CD4-positive, CD25-positive, alpha-beta regulatory T cell (primary cell): ENCODE measurements at regions not wholly inside any gene's neighbourhood (a gene's known extent, or its start where the extent isn't known, plus 50 kb on each side); places are given as distances from the start of the nearest gene placed in this dataset.

Experiments
- ATAC-seq, 2 donors: fragments of 150-1000 bp; cut with Tn5 transposase; one replicate each; pipeline ENCODE4 v1.10.0; 2021; ENCODE audit warnings: low read depth in 2 of 2, moderate number of reproducible peaks in 2 of 2, moderate library complexity in 1 of 2
- DNase-seq, 3 donors: peaks; one replicate each; pipeline versions ENCODE4 v3.0.0 to v3.0.0-alpha.2; 2012 to 2022; ENCODE audit warnings: mixed read lengths in 1 of 3
- H3K27ac ChIP-seq: one replicate; pipeline ENCODE4 v1.7.0; 2013; ENCODE audit warnings: mild to moderate bottlenecking, low read length; ENCODE audit not compliant: insufficient read depth, poor library complexity, severe bottlenecking
- H3K27me3 ChIP-seq: one replicate; pipeline ENCODE4 v1.7.0; 2013; ENCODE audit warnings: low read length; ENCODE audit not compliant: control insufficient read depth, insufficient read depth
- H3K36me3 ChIP-seq: one replicate; pipeline ENCODE4 v1.7.0; 2013; ENCODE audit warnings: mild to moderate bottlenecking, low read length, moderate library complexity; ENCODE audit not compliant: control insufficient read depth, insufficient read depth
- H3K4me1 ChIP-seq: 2 replicates; pipeline ENCODE4 v1.7.0; 2013; ENCODE audit warnings: mild to moderate bottlenecking, low read length; ENCODE audit not compliant: insufficient read depth, control insufficient read depth, poor library complexity, severe bottlenecking
- H3K4me3 ChIP-seq: one replicate; pipeline ENCODE4 v1.7.0; 2013; ENCODE audit warnings: low read depth, mild to moderate bottlenecking, low read length, moderate library complexity
- H3K9me3 ChIP-seq, 2 experiments: 1 replicate in 1 of 2; 2 replicates in 1 of 2; pipeline ENCODE4 v1.7.0; 2013; ENCODE audit warnings: low read length in 2 of 2, mild to moderate bottlenecking in 1 of 2, moderate library complexity in 1 of 2; ENCODE audit not compliant: control insufficient read depth in 2 of 2
- H3K27ac Mint-ChIP-seq, 3 donors: one replicate each; pipeline ENCODE4 v1.8.0; 2020 to 2022; ENCODE audit warnings: mild to moderate bottlenecking in 3 of 3, mixed read lengths in 3 of 3, moderate library complexity in 2 of 3
- H3K27me3 Mint-ChIP-seq: one replicate; pipeline ENCODE4 v1.8.0; 2022; ENCODE audit warnings: mild to moderate bottlenecking, mixed read lengths
- H3K36me3 Mint-ChIP-seq: one replicate; pipeline ENCODE4 v1.8.0; 2020; ENCODE audit warnings: mixed read lengths
- H3K4me1 Mint-ChIP-seq, 4 donors: one replicate each; pipeline ENCODE4 v1.8.0; 2020 to 2022; ENCODE audit warnings: mixed read lengths in 4 of 4, mild to moderate bottlenecking in 1 of 4
- H3K4me3 Mint-ChIP-seq, 4 donors: one replicate each; pipeline ENCODE4 v1.8.0; 2020 to 2022; ENCODE audit warnings: mild to moderate bottlenecking in 4 of 4, mixed read lengths in 4 of 4, moderate library complexity in 3 of 4
- H3K9me3 Mint-ChIP-seq, 7 donors: one replicate each; pipeline ENCODE4 v1.8.0; 2020 to 2022; ENCODE audit warnings: mixed read lengths in 7 of 7, mild to moderate bottlenecking in 3 of 7, moderate library complexity in 2 of 7

DNA sequence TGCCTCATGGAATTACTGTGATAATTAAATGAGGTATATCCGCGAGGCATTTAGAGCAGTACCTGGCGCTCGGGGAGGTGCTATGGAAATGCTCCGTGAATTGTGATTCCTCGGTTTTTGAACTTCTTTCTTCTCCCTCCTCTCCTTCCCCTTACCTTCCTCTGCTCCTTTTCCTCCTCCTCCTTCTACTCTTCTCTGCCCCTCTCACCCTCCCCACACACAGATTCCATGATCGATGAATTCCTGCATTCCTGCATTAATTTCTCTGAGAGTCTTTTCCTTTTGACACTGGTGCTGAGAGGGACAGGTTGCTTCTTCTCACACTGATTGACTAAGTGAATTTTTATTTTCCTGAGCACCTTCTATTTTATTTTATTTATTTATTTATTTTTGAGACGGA, 101.2 kb upstream of the RGMA start:
- Histone ChIP-seq H3K27me3 (no peaks in the 10 kb centered on the region), H3K36me3 (no peaks in the 10 kb centered on the region), H3K4me1 (no peaks in the 10 kb centered on the region), H3K4me3 (no peak overlapping the region), H3K9me3 (no peaks in the 10 kb centered on the region), H3K27ac (no peak overlapping the region)
- Mint-ChIP-seq H3K4me1 (no peaks in the 10 kb centered on the region), H3K36me3 (no peaks in the 10 kb centered on the region), H3K4me3 (no peak overlapping the region), H3K27ac (no peak overlapping the region), H3K27me3 (peaks cover 10% of the 10 kb centered on the region), H3K9me3 (peaks cover 0 to 4% (median 0%) of the 10 kb centered on the region in 7 donors)
- DNase-seq (no peak), ATAC-seq (no peak)

GRCh38 chr15:93189561-93189960, 100.5 kb upstream of the RGMA start:
- H3K27ac Mint-ChIP-seq, result no peak overlapping the region
- peaks cover 0 to 4% (median 0%) of the 10 kb centered on the region in 7 donors for H3K9me3 Mint-ChIP-seq
- Histone ChIP-seq H3K4me3 (no peak overlapping the region), H3K27ac (no peak overlapping the region), H3K27me3 (no peaks in the 10 kb centered on the region), H3K36me3 (no peaks in the 10 kb centered on the region), H3K9me3 (no peaks in the 10 kb centered on the region), H3K4me1 (no peaks in the 10 kb centered on the region)
- no peaks in the 10 kb centered on the region for H3K36me3 Mint-ChIP-seq
- no peaks in the 10 kb centered on the region for H3K4me1 Mint-ChIP-seq
- no peak for DNase-seq
- H3K27me3 Mint-ChIP-seq, result peaks cover 13% of the 10 kb centered on the region
- ATAC-seq, result no peak
- no peak overlapping the region for H3K4me3 Mint-ChIP-seq

- H3K36me3 ChIP-seq, result no peaks in the 10 kb centered on the region
- no peak overlapping the region for H3K4me3 ChIP-seq
- no peak for DNase-seq
- H3K4me1 ChIP-seq, result no peaks in the 10 kb centered on the region
- no peak overlapping the region for H3K27ac ChIP-seq
- no peak for ATAC-seq
- no peaks in the 10 kb centered on the region for H3K27me3 ChIP-seq
- Mint-ChIP-seq H3K27me3 (peaks cover 14% of the 10 kb centered on the region), H3K27ac (no peak overlapping the region), H3K9me3 (peaks cover 0 to 4% (median 0%) of the 10 kb centered on the region in 7 donors), H3K36me3 (no peaks in the 10 kb centered on the region), H3K4me1 (no peaks in the 10 kb centered on the region), H3K4me3 (no peak overlapping the region)
- no peaks in the 10 kb centered on the region for H3K9me3 ChIP-seq
Measured at GRCh38 chr15:93188236-93188635, 99.2 kb upstream of the RGMA start.

GRCh38 chr15:93185796-93186195, 96.8 kb upstream of the RGMA start:
- Histone ChIP-seq H3K9me3 (no peaks in the 10 kb centered on the region), H3K27me3 (no peaks in the 10 kb centered on the region), H3K36me3 (no peaks in the 10 kb centered on the region), H3K4me1 (no peaks in the 10 kb centered on the region), H3K27ac (no peak overlapping the region), H3K4me3 (no peak overlapping the region)
- no peak overlapping the region for H3K4me3 Mint-ChIP-seq
- H3K4me1 Mint-ChIP-seq, result no peaks in the 10 kb centered on the region
- H3K9me3 Mint-ChIP-seq, result peaks cover 0 to 4% (median 0%) of the 10 kb centered on the region in 7 donors
- DNase-seq (no peak), ATAC-seq (no peak)
- H3K27ac Mint-ChIP-seq, result no peak overlapping the region
- H3K36me3 Mint-ChIP-seq, result no peaks in the 10 kb centered on the region
- peaks cover 8% of the 10 kb centered on the region for H3K27me3 Mint-ChIP-seq

- Mint-ChIP-seq H3K9me3 (peaks cover 0 to 3% (median 0%) of the 10 kb centered on the region in 7 donors), H3K4me1 (no peaks in the 10 kb centered on the region), H3K27me3 (peaks cover 4% of the 10 kb centered on the region), H3K4me3 (no peak overlapping the region), H3K36me3 (no peaks in the 10 kb centered on the region), H3K27ac (no peak overlapping the region)
- no peaks in the 10 kb centered on the region for H3K36me3 ChIP-seq
- no peak overlapping the region for H3K27ac ChIP-seq
- H3K27me3 ChIP-seq, result no peaks in the 10 kb centered on the region
- no peak for ATAC-seq
- no peak for DNase-seq
- no peaks in the 10 kb centered on the region for H3K9me3 ChIP-seq
- no peaks in the 10 kb centered on the region for H3K4me1 ChIP-seq
- H3K4me3 ChIP-seq, result no peak overlapping the region
Measured at GRCh38 chr15:93182703-93183205, 93.7 kb upstream of the RGMA start.

DNA sequence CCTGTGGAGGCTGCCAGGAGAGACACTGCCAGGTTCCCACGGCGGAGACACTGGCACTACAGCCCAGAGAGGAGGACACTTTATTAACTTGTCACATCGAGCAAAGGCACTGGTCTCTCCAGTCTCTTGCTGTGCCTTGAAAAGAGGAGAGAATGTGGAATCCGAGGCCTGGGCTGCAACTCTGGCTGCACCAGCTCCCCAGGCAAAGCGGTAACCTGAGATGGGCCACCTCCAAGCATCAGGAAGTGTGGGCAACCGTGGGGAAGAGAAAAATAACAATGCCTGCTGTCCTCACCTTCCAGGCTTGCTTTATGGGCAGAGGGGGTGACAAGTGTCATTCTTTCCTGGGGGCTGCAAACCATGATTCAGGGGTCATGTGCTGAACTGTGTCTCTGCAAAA, 91.6 kb upstream of the RGMA start:
- Histone ChIP-seq H3K9me3 (no peaks in the 10 kb centered on the region), H3K27me3 (no peaks in the 10 kb centered on the region), H3K36me3 (no peaks in the 10 kb centered on the region), H3K4me3 (no peak overlapping the region), H3K27ac (no peak overlapping the region), H3K4me1 (no peaks in the 10 kb centered on the region)
- H3K9me3 Mint-ChIP-seq, result peaks cover 0 to 1% (median 0%) of the 10 kb centered on the region in 7 donors
- H3K4me1 Mint-ChIP-seq, result no peaks in the 10 kb centered on the region
- no peak for ATAC-seq
- no peak overlapping the region for H3K4me3 Mint-ChIP-seq
- H3K27ac Mint-ChIP-seq, result no peak overlapping the region
- H3K27me3 Mint-ChIP-seq, result peaks cover 4% of the 10 kb centered on the region
- DNase-seq, result no peak
- H3K36me3 Mint-ChIP-seq, result no peaks in the 10 kb centered on the region

- no peak overlapping the region for H3K4me3 Mint-ChIP-seq
- Histone ChIP-seq H3K27ac (no peak overlapping the region), H3K36me3 (no peaks in the 10 kb centered on the region), H3K9me3 (no peaks in the 10 kb centered on the region), H3K4me1 (no peaks in the 10 kb centered on the region), H3K4me3 (no peak overlapping the region), H3K27me3 (no peaks in the 10 kb centered on the region)
- no peaks in the 10 kb centered on the region for H3K4me1 Mint-ChIP-seq
- no peaks in the 10 kb centered on the region for H3K36me3 Mint-ChIP-seq
- peaks cover 0 to 2% (median 0%) of the 10 kb centered on the region in 7 donors for H3K9me3 Mint-ChIP-seq
- ATAC-seq (no peak), DNase-seq (no peak)
- peaks cover 4% of the 10 kb centered on the region for H3K27me3 Mint-ChIP-seq
- no peak overlapping the region for H3K27ac Mint-ChIP-seq
Measured at GRCh38 chr15:93180128-93180527, 91.1 kb upstream of the RGMA start.

DNA sequence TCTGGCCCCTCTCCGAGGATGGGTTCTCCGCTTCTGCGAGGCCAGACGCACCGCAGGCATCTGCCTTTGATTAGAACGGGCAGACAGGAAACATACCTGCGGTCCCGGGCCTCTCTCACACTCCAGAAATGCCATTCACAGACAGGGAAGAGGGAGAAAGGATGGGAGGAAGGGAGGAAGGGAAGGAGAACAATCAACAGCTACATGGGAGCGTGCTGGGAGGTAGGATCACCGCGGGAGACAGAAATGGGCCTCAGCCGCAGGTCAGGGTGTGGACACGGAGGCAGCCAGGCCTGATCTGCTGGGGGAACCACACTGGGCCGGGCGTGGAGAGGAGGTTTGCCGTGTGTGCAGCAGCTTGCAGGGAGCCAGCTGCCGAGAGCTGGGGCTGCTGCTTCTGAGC, 90.7 kb upstream of the RGMA start:
- H3K9me3 Mint-ChIP-seq, result peaks cover 0 to 2% (median 0%) of the 10 kb centered on the region in 7 donors
- Histone ChIP-seq H3K27ac (no peak overlapping the region), H3K36me3 (no peaks in the 10 kb centered on the region), H3K4me1 (no peaks in the 10 kb centered on the region), H3K9me3 (no peaks in the 10 kb centered on the region), H3K4me3 (no peak overlapping the region), H3K27me3 (no peaks in the 10 kb centered on the region)
- H3K4me1 Mint-ChIP-seq, result no peaks in the 10 kb centered on the region
- no peak overlapping the region for H3K27ac Mint-ChIP-seq
- H3K27me3 Mint-ChIP-seq, result peaks cover 6% of the 10 kb centered on the region
- ATAC-seq (no peak), DNase-seq (no peak)
- H3K36me3 Mint-ChIP-seq, result no peaks in the 10 kb centered on the region
- H3K4me3 Mint-ChIP-seq, result no peak overlapping the region
